ENCODE measurements at regions not wholly inside any gene's neighbourhood (a gene's known extent, or its start where the extent isn't known, plus 50 kb on each side); places are given as distances from the start of the nearest gene placed in this dataset.

- TF ChIP-seq CTCF (CRISPR knock-in tag; IDR thresholded peaks at IDR 0.05), result peak; percentile 74
- TF ChIP-seq XRCC5 (optimal IDR thresholded peaks at IDR 0.05; ENCODE audit: low read length), result peak; percentile 46
- no peak for TF ChIP-seq CBX2 (IDR thresholded peaks at IDR 0.05; ENCODE audit: low read depth, low read length)
- TF ChIP-seq CBX2 (CRISPR knock-in tag; IDR thresholded peaks at IDR 0.05; ENCODE audit: low read depth), result no peak
Measured at GRCh38 chr5:8184455-8185063, 315.6 kb downstream of the MTRR start (continued).

- POLR2A ChIA-PET, result no interaction called here
- in situ Hi-C loops (cut with HindIII; ENCODE audit: extremely low pct_ligation_motif_present, low pct_unique_long_range_greater_than_20kb) (no loop called here), intact Hi-C loops (cut with micrococcal nuclease; ENCODE audit: unreplicated experiment) (no loop called here)
- no peak overlapping the region for H3K9ac ChIP-seq (ENCODE audit: insufficient read depth, low read depth, low read length)
- no peaks in the 10 kb centered on the region for H4K20me1 ChIP-seq (ENCODE audit: insufficient read depth, low read length)
- H2AFZ ChIP-seq (ENCODE audit: low read length), result no peak overlapping the region
- H3K9me3 ChIP-seq (ENCODE audit: low read length), result peaks cover 3% of the 10 kb centered on the region; the same call in 1 of the 2 replicates
- no peak overlapping the region for H3K27ac ChIP-seq (ENCODE audit: extremely low read length, insufficient read depth, low read length)
- 23% methylated on average over 1 of the region's 1 CpG for WGBS (ENCODE audit: low lambda C conversion rate)
- ATAC-seq (no peak), DNase-seq (ENCODE audit: low spot score) (no peak), FAIRE-seq (no peak)
- no peaks in the 10 kb centered on the region for H3K4me1 ChIP-seq (ENCODE audit: insufficient read depth, low read length)
- BruUV-seq (replicated peaks), result no TSS peak
- CTCF ChIA-PET (ENCODE audit: low intra/inter-chr PET ratio, low total read pairs), result no interaction called here
- no peaks in the 10 kb centered on the region for H3K79me2 ChIP-seq (ENCODE audit: insufficient read depth, low read length)
- no peaks in the 10 kb centered on the region for H3K36me3 ChIP-seq (replicated peaks in 1 of 2; ENCODE audit: control insufficient read depth in 1 of 2, insufficient read depth in 2 of 2, low read length in 2 of 2)
- no peaks in the 10 kb centered on the region for H3K27me3 ChIP-seq (ENCODE audit: control insufficient read depth in 1 of 2, insufficient read depth in 2 of 2, low read length in 2 of 2)
- no peak overlapping the region for H3K4me2 ChIP-seq (ENCODE audit: low read depth, low read length)
- H3K4me3 ChIP-seq (replicated peaks in 1 of 3; ENCODE audit: insufficient read depth in 1 of 3, low read depth in 2 of 3, low read length in 3 of 3), result no peak overlapping the region
- no peak for TF ChIP-seq RAD51 (IDR thresholded peaks at IDR 0.05; ENCODE audit: borderline replicate concordance)
- no peak for TF ChIP-seq ONECUT2 (CRISPR knock-in tag; IDR thresholded peaks at IDR 0.05)
- TF ChIP-seq ZNF710 (CRISPR knock-in tag; IDR thresholded peaks at IDR 0.05; ENCODE audit: borderline replicate concordance), result no peak
- TF ChIP-seq SIN3B (IDR thresholded peaks at IDR 0.05; ENCODE audit: low read length), result no peak
- no peak for TF ChIP-seq NFKB2 (CRISPR knock-in tag; IDR thresholded peaks at IDR 0.05; ENCODE audit: borderline replicate concordance)
- no peak for TF ChIP-seq GPN1 (CRISPR knock-in tag; IDR thresholded peaks at IDR 0.05; ENCODE audit: borderline replicate concordance)
- TF ChIP-seq YEATS4 (CRISPR knock-in tag; IDR thresholded peaks at IDR 0.05; ENCODE audit: borderline replicate concordance), result no peak
- TF ChIP-seq ZSCAN22 (CRISPR knock-in tag; IDR thresholded peaks at IDR 0.05), result no peak
- TF ChIP-seq SCMH1 (CRISPR knock-in tag; IDR thresholded peaks at IDR 0.05; ENCODE audit: borderline replicate concordance), result no peak
- TF ChIP-seq ZNF547 (CRISPR knock-in tag; IDR thresholded peaks at IDR 0.05), result no peak
- TF ChIP-seq BORCS8-MEF2B (CRISPR knock-in tag; IDR thresholded peaks at IDR 0.05), result no peak
- TF ChIP-seq HHEX (CRISPR knock-in tag; IDR thresholded peaks at IDR 0.05), result no peak
- no peak for TF ChIP-seq MYC (CRISPR knock-in tag; IDR thresholded peaks at IDR 0.05; ENCODE audit: borderline replicate concordance)
- TF ChIP-seq RAD21 (CRISPR knock-in tag; IDR thresholded peaks at IDR 0.05), result no peak
Measured at GRCh38 chr5:8185852-8186251, 316.9 kb downstream of the MTRR start.
